HCT116 (cell line): ENCODE measurements at regions not wholly inside any gene's neighbourhood (a gene's known extent, or its start where the extent isn't known, plus 50 kb on each side); places are given as distances from the start of the nearest gene placed in this dataset.

Source experiments
- ATAC-seq: fragments of 200-7000 bp; cut with Tn5 transposase; 2 replicates; pipeline ENCODE4 v1.9.1; 2020; ENCODE audit warnings: mild to moderate bottlenecking, moderate library complexity
- BruUV-seq: library from RNA; stranded (reverse); fragments of 400-500 nt; replicated peaks from 2 replicates; lab custom pipeline; 2021; lab: Mats Ljungman, UMichigan
- CTCF ChIA-PET: fragments of 300-600 bp; sonication (Branson Sonifier 250); formaldehyde crosslinking; loops from one replicate; lab custom pipeline; 2021; ENCODE audit warnings: antibody characterized with exemption; lab: Charles Lee
- POLR2A ChIA-PET: fragments of 300-600, 350-600 bp; sonication (Branson Sonifier 250); formaldehyde crosslinking; loops from one replicate; lab custom pipeline; 2021; ENCODE audit warnings: antibody characterized with exemption; lab: Charles Lee
- RAD21 ChIA-PET, 2 experiments: fragments of 300-600 bp; sonication (Branson Sonifier 250); formaldehyde crosslinking; loops; one replicate each; lab custom pipeline; 2023; ENCODE audit warnings: low total read pairs in 2 of 2; ENCODE audit not compliant: uncharacterized antibody in 2 of 2, unreplicated experiment in 2 of 2, low non-redundant PET in 1 of 2; lab: Charles Lee
- DNase-seq: peaks from one replicate; pipeline ENCODE4 v3.0.0-alpha.2; 2010; ENCODE audit warnings: low read depth, low spot score
- H2AFZ ChIP-seq: fragments of 200-600 bp; shearing (Covaris generic), sonication (generic); 2 replicates; pipeline ENCODE4 v1.6.1; 2017; ENCODE audit warnings: low read depth, mixed run types, mixed read lengths, antibody characterized with exemption, low read length; ENCODE audit not compliant: poor library complexity, severe bottlenecking
- H3K27ac ChIP-seq: 2 replicates; pipeline ENCODE4 v1.5.1; 2012; ENCODE audit warnings: low read depth, low read length
- H3K27me3 ChIP-seq: fragments of 200-600 bp; sonication (generic); 2 replicates; pipeline ENCODE4 v1.6.1; 2016; ENCODE audit warnings: mixed run types, low read length, mixed read lengths; ENCODE audit not compliant: insufficient read depth
- H3K36me3 ChIP-seq, 2 experiments: fragments of 200-500 bp in 1 of 2; fragments of 200-600 bp in 1 of 2; sonication (Bioruptor generic) in 1 of 2; sonication (generic) in 1 of 2; 2 replicates each; pipeline versions ENCODE4 v1.5.1 to v1.6.1; 2014 to 2016; ENCODE audit warnings: low read length in 2 of 2, inconsistent platforms in 1 of 2, mixed read lengths in 1 of 2, mixed run types in 1 of 2; ENCODE audit not compliant: insufficient read depth in 2 of 2, control insufficient read depth in 1 of 2
- H3K4me1 ChIP-seq, 2 experiments: fragments of 200-600 bp in 1 of 2; sonication (generic) in 1 of 2; 2 replicates each; pipeline versions ENCODE4 v1.5.1 to v1.6.1; 2012 to 2017; ENCODE audit warnings: low read length in 2 of 2, inconsistent platforms in 1 of 2, mild to moderate bottlenecking in 1 of 2, mixed read lengths in 1 of 2, mixed run types in 1 of 2, moderate library complexity in 1 of 2; ENCODE audit not compliant: insufficient read depth in 2 of 2, control insufficient read depth in 1 of 2
- H3K4me2 ChIP-seq: fragments of 200-600 bp; sonication (generic); 2 replicates; pipeline ENCODE4 v1.6.1; 2017; ENCODE audit warnings: mixed run types, low read length, mixed read lengths
- H3K4me3 ChIP-seq, 2 experiments: fragments of 200-600 bp in 1 of 2; sonication (generic) in 1 of 2; replicated peaks in 1 of 2; 2 replicates each; pipeline ENCODE4 v1.5.1; 2011 to 2016; ENCODE audit warnings: low read length in 2 of 2, control low read depth in 1 of 2, low read depth in 1 of 2, mild to moderate bottlenecking in 1 of 2, mixed read lengths in 1 of 2, mixed run types in 1 of 2
- H3K79me2 ChIP-seq: fragments of 200-600 bp; sonication (generic); 2 replicates; pipeline ENCODE4 v1.6.1; 2017; ENCODE audit warnings: mild to moderate bottlenecking, mixed run types, low read length, moderate library complexity, mixed read lengths; ENCODE audit not compliant: insufficient read depth
- H3K9ac ChIP-seq: fragments of 200-600 bp; sonication (generic); 2 replicates; pipeline ENCODE4 v1.6.1; 2016; ENCODE audit warnings: low read length, mixed read lengths
- H3K9me2 ChIP-seq: fragments of 200-600 bp; sonication (generic), shearing (Covaris generic); 2 replicates; pipeline ENCODE4 v1.6.1; 2017; ENCODE audit warnings: mixed run types, mild to moderate bottlenecking, moderate library complexity; ENCODE audit not compliant: insufficient read depth
- H3K9me3 ChIP-seq, 2 experiments: fragments of 200-500 bp in 1 of 2; fragments of 200-600 bp in 1 of 2; sonication (Bioruptor generic) in 1 of 2; sonication (generic) in 1 of 2; 2 replicates each; pipeline ENCODE4 v1.6.1; 2014 to 2017; ENCODE audit warnings: low read length in 2 of 2, mixed read lengths in 2 of 2, inconsistent platforms in 1 of 2, low read depth in 1 of 2, mild to moderate bottlenecking in 1 of 2, mixed run types in 1 of 2, moderate library complexity in 1 of 2; ENCODE audit not compliant: control insufficient read depth in 1 of 2, insufficient read depth in 1 of 2
- H4K20me1 ChIP-seq: fragments of 200-600 bp; sonication (generic), shearing (Covaris generic); 2 replicates; pipeline ENCODE4 v1.6.1; 2017; ENCODE audit warnings: mixed run types, mild to moderate bottlenecking, moderate library complexity; ENCODE audit not compliant: insufficient read depth
- CBX3 ChIP-seq: IDR thresholded peaks from 2 replicates; pipeline ENCODE4 v1.6.1; 2012; ENCODE audit warnings: low read depth
- CEBPB ChIP-seq: IDR thresholded peaks from 2 replicates; pipeline ENCODE4 v1.6.1; 2012; ENCODE audit warnings: low read depth
- EGR1 ChIP-seq: IDR thresholded peaks from 2 replicates; pipeline ENCODE4 v1.6.1; 2012; ENCODE audit warnings: low read depth
- ELF1 ChIP-seq: IDR thresholded peaks from 2 replicates; pipeline ENCODE4 v1.6.1; 2012; ENCODE audit warnings: low read depth, borderline replicate concordance
- POLR2A ChIP-seq: IDR thresholded peaks from 2 replicates; pipeline ENCODE4 v1.7.0; 2011; ENCODE audit warnings: borderline replicate concordance; ENCODE audit not compliant: insufficient read depth, insufficient read length; ENCODE audit errors: extremely low read depth
- SIN3A ChIP-seq: IDR thresholded peaks from 2 replicates; pipeline ENCODE4 v1.6.1; 2012; ENCODE audit warnings: low read depth
- TCF7L2 ChIP-seq: IDR thresholded peaks from 2 replicates; pipeline ENCODE4 v1.7.0; 2011; ENCODE audit warnings: borderline replicate concordance, inconsistent platforms; ENCODE audit not compliant: insufficient read depth, insufficient read length; ENCODE audit errors: extremely low read depth
- YY1 ChIP-seq: IDR thresholded peaks from 2 replicates; pipeline ENCODE4 v1.6.1; 2011; ENCODE audit warnings: low read length, low read depth, moderate library complexity, mild to moderate bottlenecking; ENCODE audit not compliant: insufficient replicate concordance; ENCODE audit errors: extremely low read depth
- ZNF274 ChIP-seq: fragments of 200-500 bp; sonication (Bioruptor generic); IDR thresholded peaks from 2 replicates; pipeline ENCODE4 v1.6.1; 2014; ENCODE audit warnings: mild to moderate bottlenecking, low read depth, low read length, inconsistent platforms
- intact Hi-C: fragments of 100-400 bp; cut with micrococcal nuclease; formaldehyde crosslinking; loops from 2 replicates; pipeline ENCODE4 v1.10.0; 2022
- TF ChIP-seq, protein P1 (sequence below): IDR thresholded peaks from 2 replicates; pipeline ENCODE4 v1.6.1; 2012
- TF ChIP-seq, protein P2 (sequence below), 3 experiments: fragments of 200-600 bp in 1 of 3; sonication (generic) in 1 of 3; IDR thresholded peaks in 2 of 3; conservative IDR thresholded peaks in 1 of 3; 2 replicates each; pipeline ENCODE4 v1.5.1; 2012 to 2017; ENCODE audit warnings: low read depth in 2 of 3, low read length in 2 of 3, antibody characterized with exemption in 1 of 3, borderline replicate concordance in 1 of 3, control low read depth in 1 of 3, mild to moderate bottlenecking in 1 of 3, mixed read lengths in 1 of 3, mixed run types in 1 of 3, moderate library complexity in 1 of 3; ENCODE audit not compliant: insufficient read depth in 1 of 3
- TF ChIP-seq, protein P3 (sequence below): IDR thresholded peaks from 2 replicates; pipeline ENCODE4 v1.6.1; 2012

DNA sequence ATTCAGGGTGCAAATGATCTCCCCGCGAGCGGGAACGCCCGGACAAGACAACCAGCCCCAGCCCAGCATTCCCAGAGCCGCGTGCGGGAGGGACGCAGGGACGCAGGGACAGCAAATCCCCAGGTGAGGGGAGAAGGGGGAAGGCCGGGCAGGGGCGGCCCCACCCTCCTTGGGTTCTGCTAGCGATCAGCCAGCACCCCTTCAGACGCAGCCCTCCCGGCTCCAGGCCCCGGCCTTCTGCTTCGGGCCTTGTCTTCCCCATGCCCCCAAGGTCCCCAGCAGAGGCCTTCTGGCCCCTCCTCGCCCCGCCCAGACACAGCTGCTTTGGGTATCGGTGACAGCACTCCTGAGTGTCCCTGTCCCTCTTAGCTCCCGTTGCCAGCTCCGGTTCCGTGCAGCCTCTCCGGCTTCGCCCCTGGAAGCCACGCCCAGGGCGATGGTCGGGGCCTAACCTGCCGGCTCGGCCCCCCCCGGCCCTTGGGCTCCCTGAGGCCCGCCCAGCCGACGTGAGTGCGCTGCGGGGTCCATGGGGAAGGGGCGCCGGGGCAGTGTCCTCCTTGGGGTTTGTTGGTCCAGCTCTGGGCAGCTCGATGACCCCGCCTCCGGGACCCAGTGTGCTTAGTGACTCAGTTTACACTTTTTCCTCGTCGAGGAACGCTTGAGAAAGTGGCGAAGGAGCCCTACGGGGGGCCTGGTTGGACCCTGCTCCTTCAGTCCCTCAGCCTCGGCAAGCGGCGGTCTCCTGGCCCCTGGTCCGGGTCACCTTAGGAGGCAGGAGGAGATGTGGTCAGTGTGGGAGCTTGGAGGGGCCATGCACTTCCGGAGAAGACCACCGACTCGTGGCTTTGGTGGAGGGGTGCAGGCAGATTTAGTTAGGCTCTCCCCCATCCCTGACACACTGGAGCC is 50.5 kb upstream of the AMZ2 start:
- no peaks in the 10 kb centered on the region for H3K9me2 ChIP-seq
- TF ChIP-seq YY1 (no peak), POLR2A (no peak), TCF7L2 (no peak), ELF1 (no peak)
- TF ChIP-seq, protein P1, sequence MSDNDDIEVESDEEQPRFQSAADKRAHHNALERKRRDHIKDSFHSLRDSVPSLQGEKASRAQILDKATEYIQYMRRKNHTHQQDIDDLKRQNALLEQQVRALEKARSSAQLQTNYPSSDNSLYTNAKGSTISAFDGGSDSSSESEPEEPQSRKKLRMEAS, result no peak
- TF ChIP-seq, all 23 proteins: peak for 0
- no peak overlapping the region for H3K9ac ChIP-seq
- H3K4me1 ChIP-seq, result peaks cover 0 to 15% of the 10 kb centered on the region in 2 experiments; a peak in 2 of 4 replicates
- no peak overlapping the region for H3K4me3 ChIP-seq
- no peak for ATAC-seq
- intact Hi-C loops, result no loop called here
- no peaks in the 10 kb centered on the region for H3K36me3 ChIP-seq
- no peak overlapping the region for H3K27ac ChIP-seq
- H4K20me1 ChIP-seq, result no peaks in the 10 kb centered on the region
- no peaks in the 10 kb centered on the region for H3K79me2 ChIP-seq
- ChIA-PET POLR2A (no interaction called here), CTCF (no interaction called here), RAD21 (no interaction called here)
- H3K4me2 ChIP-seq, result no peak overlapping the region
- DNase-seq, result no peak
- H3K9me3 ChIP-seq, result no peaks in the 10 kb centered on the region
- no peaks in the 10 kb centered on the region for H3K27me3 ChIP-seq
- no peak overlapping the region for H2AFZ ChIP-seq
- no TSS peak for BruUV-seq

DNA sequence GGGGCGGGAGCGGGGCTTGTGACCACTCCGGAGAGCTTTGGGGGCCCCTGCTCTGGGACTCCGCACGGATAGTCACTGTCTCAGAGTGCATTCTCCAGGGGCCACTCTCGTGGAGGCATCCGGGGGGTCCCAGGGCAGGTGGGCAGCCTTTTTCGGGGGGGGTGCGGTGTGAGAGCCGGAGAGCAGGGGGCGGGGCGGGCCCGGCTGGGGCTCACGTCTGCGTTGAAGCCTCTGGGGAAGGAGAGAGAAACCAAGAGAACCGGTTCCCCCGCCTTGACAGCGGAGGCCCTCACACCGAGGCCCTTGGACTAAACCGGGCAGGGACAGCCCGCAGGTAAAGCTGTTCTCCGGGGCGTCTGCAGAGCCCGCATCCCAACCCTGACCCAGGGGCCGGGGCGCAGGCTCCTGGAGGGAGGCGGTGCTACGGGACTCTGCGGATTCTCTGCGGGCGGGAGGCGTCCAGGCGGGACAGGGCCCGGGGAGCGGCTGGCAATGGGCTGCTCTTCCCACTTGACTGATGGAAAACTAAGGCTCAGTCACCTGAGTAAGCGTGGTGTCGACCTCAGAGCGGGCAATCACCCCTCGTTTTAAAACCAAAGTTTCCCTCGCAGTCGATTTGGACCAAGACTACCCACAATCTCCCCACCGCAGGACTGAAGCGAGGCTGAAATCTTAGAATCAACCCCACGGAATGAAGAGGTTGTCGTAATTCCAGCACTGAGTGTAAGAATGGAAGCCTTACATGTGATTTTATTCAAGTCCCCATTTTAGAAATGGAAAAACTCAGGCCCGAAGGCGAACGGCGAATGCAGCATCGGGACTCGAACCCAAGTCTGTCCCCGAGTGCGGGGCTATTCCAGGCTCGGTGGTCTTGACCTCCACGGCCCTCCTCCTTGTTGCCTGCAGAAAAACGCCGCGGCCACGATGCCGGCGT is 49.6 kb upstream of the AMZ2 start:
- intact Hi-C loops, result no loop called here
- Histone ChIP-seq H3K27ac (no peak overlapping the region), H3K36me3 (no peaks in the 10 kb centered on the region), H3K9ac (no peak overlapping the region), H3K79me2 (no peaks in the 10 kb centered on the region), H3K4me2 (no peak overlapping the region), H4K20me1 (no peaks in the 10 kb centered on the region), H3K9me3 (no peaks in the 10 kb centered on the region), H3K27me3 (no peaks in the 10 kb centered on the region), H2AFZ (no peak overlapping the region), H3K9me2 (no peaks in the 10 kb centered on the region), H3K4me3 (no peak overlapping the region), H3K4me1 (peaks cover 0 to 15% of the 10 kb centered on the region in 2 experiments; a peak in 2 of 4 replicates)
- ChIA-PET CTCF (no interaction called here), RAD21 (no interaction called here), POLR2A (no interaction called here)
- TF ChIP-seq CBX3 (no peak), TCF7L2 (no peak), EGR1 (no peak), CEBPB (no peak), ZNF274 (no peak), SIN3A (no peak), ELF1 (no peak), YY1 (no peak)
- TF ChIP-seq, protein P2, sequence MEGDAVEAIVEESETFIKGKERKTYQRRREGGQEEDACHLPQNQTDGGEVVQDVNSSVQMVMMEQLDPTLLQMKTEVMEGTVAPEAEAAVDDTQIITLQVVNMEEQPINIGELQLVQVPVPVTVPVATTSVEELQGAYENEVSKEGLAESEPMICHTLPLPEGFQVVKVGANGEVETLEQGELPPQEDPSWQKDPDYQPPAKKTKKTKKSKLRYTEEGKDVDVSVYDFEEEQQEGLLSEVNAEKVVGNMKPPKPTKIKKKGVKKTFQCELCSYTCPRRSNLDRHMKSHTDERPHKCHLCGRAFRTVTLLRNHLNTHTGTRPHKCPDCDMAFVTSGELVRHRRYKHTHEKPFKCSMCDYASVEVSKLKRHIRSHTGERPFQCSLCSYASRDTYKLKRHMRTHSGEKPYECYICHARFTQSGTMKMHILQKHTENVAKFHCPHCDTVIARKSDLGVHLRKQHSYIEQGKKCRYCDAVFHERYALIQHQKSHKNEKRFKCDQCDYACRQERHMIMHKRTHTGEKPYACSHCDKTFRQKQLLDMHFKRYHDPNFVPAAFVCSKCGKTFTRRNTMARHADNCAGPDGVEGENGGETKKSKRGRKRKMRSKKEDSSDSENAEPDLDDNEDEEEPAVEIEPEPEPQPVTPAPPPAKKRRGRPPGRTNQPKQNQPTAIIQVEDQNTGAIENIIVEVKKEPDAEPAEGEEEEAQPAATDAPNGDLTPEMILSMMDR (IDR thresholded peaks at IDR 0.05 in 2 of 3, conservative IDR thresholded peaks at IDR 0.05 in 1 of 3; ENCODE audit: borderline replicate concordance in 1 of 3, insufficient read depth in 1 of 3, low read depth in 2 of 3, low read length in 2 of 3), result no peak
- TF ChIP-seq, protein P3, sequence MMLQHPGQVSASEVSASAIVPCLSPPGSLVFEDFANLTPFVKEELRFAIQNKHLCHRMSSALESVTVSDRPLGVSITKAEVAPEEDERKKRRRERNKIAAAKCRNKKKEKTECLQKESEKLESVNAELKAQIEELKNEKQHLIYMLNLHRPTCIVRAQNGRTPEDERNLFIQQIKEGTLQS, result no peak
- no peak for ATAC-seq
- BruUV-seq, result no TSS peak
- no peak for DNase-seq
